H1 (cell line): ENCODE measurements at regions not wholly inside any gene's neighbourhood (a gene's known extent, or its start where the extent isn't known, plus 50 kb on each side); places are given as distances from the start of the nearest gene placed in this dataset.

Experiments
- CTCF ChIA-PET: fragments of 300-600 bp; sonication (Branson Sonifier 250); formaldehyde crosslinking; loops from one replicate; lab custom pipeline; 2021; ENCODE audit not compliant: partially characterized antibody; lab: Charles Lee
- POLR2A ChIA-PET: fragments of 300-600 bp; sonication (Branson Sonifier 250); formaldehyde crosslinking; loops from one replicate; lab custom pipeline; 2021; ENCODE audit warnings: inconsistent platforms; ENCODE audit not compliant: partially characterized antibody; lab: Charles Lee
- DNase-seq, 2 experiments: peaks; one replicate each; pipeline versions ENCODE4 v3.0.0 to v3.0.0-alpha.2; 2010 to 2022; ENCODE audit warnings: low spot score in 2 of 2, low read depth in 1 of 2, mixed read lengths in 1 of 2
- FAIRE-seq: peaks from 2 replicates; lab custom pipeline; 2011; peaks lifted over from hg19 to GRCh38; lab: Jason Lieb, UNC
- H2AFZ ChIP-seq: 2 replicates; pipeline ENCODE4 v1.8.1; 2012; ENCODE audit warnings: low read length, inconsistent platforms
- H2AK5ac ChIP-seq: 2 replicates; pipeline ENCODE4 v1.6.1; 2013; ENCODE audit warnings: low read depth, low read length
- H2BK120ac ChIP-seq: replicated peaks from 2 replicates; pipeline ENCODE3; 2013; ENCODE audit warnings: low read depth, low read length, inconsistent platforms
- H2BK12ac ChIP-seq: 2 replicates; pipeline ENCODE4 v1.6.1; 2013; ENCODE audit warnings: low read depth, low read length
- H2BK15ac ChIP-seq: 2 replicates; pipeline ENCODE4 v1.6.1; 2013; ENCODE audit warnings: low read length
- H2BK20ac ChIP-seq: 2 replicates; pipeline ENCODE4 v1.6.1; 2013; ENCODE audit warnings: low read length
- H2BK5ac ChIP-seq: 2 replicates; pipeline ENCODE4 v1.6.1; 2013; ENCODE audit warnings: low read depth, low read length
- H3K14ac ChIP-seq: 2 replicates; pipeline ENCODE4 v1.6.1; 2013; ENCODE audit warnings: inconsistent platforms; ENCODE audit not compliant: insufficient read length
- H3K18ac ChIP-seq: 2 replicates; pipeline ENCODE4 v1.6.1; 2013; ENCODE audit warnings: low read length; ENCODE audit errors: extremely low read depth
- H3K23ac ChIP-seq: 2 replicates; pipeline ENCODE4 v1.6.1; 2013; ENCODE audit warnings: inconsistent platforms; ENCODE audit not compliant: insufficient read length
- H3K23me2 ChIP-seq: 2 replicates; pipeline ENCODE4 v1.6.1; 2013; ENCODE audit warnings: low read depth, low read length
- H3K27ac ChIP-seq: 2 replicates; pipeline ENCODE4 v1.6.1; 2011; ENCODE audit warnings: low read depth, low read length, inconsistent platforms
- H3K27me3 ChIP-seq, 4 experiments: replicated peaks in 1 of 4; 1 replicate in 1 of 4; 2 replicates in 3 of 4; pipeline versions ENCODE4 v1.6.1 to v1.8.1; 2011 to 2013; ENCODE audit warnings: low read length in 3 of 4, mild to moderate bottlenecking in 3 of 4, inconsistent platforms in 2 of 4, mixed read lengths in 2 of 4, moderate library complexity in 1 of 4; ENCODE audit not compliant: control insufficient read depth in 3 of 4, insufficient read depth in 3 of 4; ENCODE audit errors: extremely low read depth in 1 of 4
- H3K36me3 ChIP-seq, 4 experiments: 2 replicates each; pipeline versions ENCODE4 v1.6.1 to v1.8.1; 2011 to 2013; ENCODE audit warnings: mild to moderate bottlenecking in 4 of 4, low read length in 3 of 4, moderate library complexity in 2 of 4, control low read depth in 1 of 4, inconsistent platforms in 1 of 4; ENCODE audit not compliant: insufficient read depth in 4 of 4, control insufficient read depth in 2 of 4
- H3K4ac ChIP-seq: replicated peaks from 2 replicates; pipeline ENCODE3; 2013; ENCODE audit warnings: low read length, low read depth, mixed read lengths, inconsistent platforms; ENCODE audit not compliant: insufficient read length
- H3K4me1 ChIP-seq, 4 experiments: replicated peaks in 1 of 4; 1 replicate in 1 of 4; 2 replicates in 3 of 4; pipeline versions ENCODE4 v1.6.1 to v1.8.1; 2011 to 2013; ENCODE audit warnings: low read length in 3 of 4, inconsistent platforms in 2 of 4, mixed read lengths in 1 of 4; ENCODE audit not compliant: insufficient read depth in 4 of 4, control insufficient read depth in 3 of 4
- H3K4me2 ChIP-seq, 2 experiments: 2 replicates each; pipeline versions ENCODE4 v1.6.1 to v1.8.1; 2011 to 2013; ENCODE audit warnings: low read depth in 2 of 2, low read length in 2 of 2, control low read depth in 1 of 2, inconsistent platforms in 1 of 2, mild to moderate bottlenecking in 1 of 2; ENCODE audit not compliant: insufficient read depth in 1 of 2
- H3K4me3 ChIP-seq, 4 experiments: fragments of 200-600, 300-600 bp in 1 of 4; sonication (generic), shearing (Covaris generic), sonication (Bioruptor Twin) in 1 of 4; 2 replicates each; pipeline versions ENCODE4 v1.5.1 to v1.8.1; 2011 to 2016; ENCODE audit warnings: low read length in 4 of 4, low read depth in 3 of 4, control low read depth in 2 of 4, inconsistent platforms in 2 of 4, mild to moderate bottlenecking in 2 of 4, mixed read lengths in 1 of 4, moderate library complexity in 1 of 4; ENCODE audit not compliant: insufficient read depth in 2 of 4; ENCODE audit errors: extremely low read depth in 1 of 4
- H3K56ac ChIP-seq: replicated peaks from 2 replicates; pipeline ENCODE3; 2013; ENCODE audit warnings: low read depth, mild to moderate bottlenecking, mixed read lengths, low read length, inconsistent platforms; ENCODE audit not compliant: insufficient read length
- H3K79me1 ChIP-seq: 2 replicates; pipeline ENCODE4 v1.6.1; 2013; ENCODE audit warnings: low read depth, low read length, control low read depth
- H3K79me2 ChIP-seq, 2 experiments: 2 replicates each; pipeline versions ENCODE4 v1.6.1 to v1.8.1; 2012 to 2013; ENCODE audit warnings: low read length in 2 of 2, mild to moderate bottlenecking in 2 of 2, inconsistent platforms in 1 of 2; ENCODE audit not compliant: insufficient read depth in 2 of 2, control insufficient read depth in 1 of 2
- H3K9ac ChIP-seq, 4 experiments: replicated peaks in 1 of 4; 1 replicate in 1 of 4; 2 replicates in 3 of 4; pipeline versions ENCODE4 v1.6.1 to v1.8.1; 2011 to 2013; ENCODE audit warnings: low read depth in 3 of 4, low read length in 3 of 4, control low read depth in 2 of 4, mild to moderate bottlenecking in 2 of 4, moderate library complexity in 2 of 4, inconsistent platforms in 1 of 4; ENCODE audit errors: extremely low read depth in 1 of 4
- H3K9me3 ChIP-seq, 2 experiments: 2 replicates each; pipeline versions ENCODE4 v1.6.1 to v1.8.1; 2012 to 2013; ENCODE audit warnings: mild to moderate bottlenecking in 2 of 2, moderate library complexity in 2 of 2, control low read depth in 1 of 2, inconsistent platforms in 1 of 2, low read depth in 1 of 2, low read length in 1 of 2, mixed read lengths in 1 of 2; ENCODE audit not compliant: insufficient read depth in 2 of 2
- H4K20me1 ChIP-seq, 2 experiments: replicated peaks in 1 of 2; 2 replicates each; pipeline versions ENCODE3 to v1.8.1; 2011 to 2013; ENCODE audit warnings: inconsistent platforms in 2 of 2, low read length in 2 of 2, mild to moderate bottlenecking in 1 of 2; ENCODE audit not compliant: insufficient read depth in 2 of 2, control insufficient read depth in 1 of 2
- H4K5ac ChIP-seq: 2 replicates; pipeline ENCODE4 v1.6.1; 2013; ENCODE audit warnings: low read length, low read depth, mixed read lengths, inconsistent platforms; ENCODE audit not compliant: insufficient read length
- H4K8ac ChIP-seq: 2 replicates; pipeline ENCODE4 v1.8.0; 2013; ENCODE audit warnings: mild to moderate bottlenecking, moderate library complexity, low read length, inconsistent platforms; ENCODE audit not compliant: insufficient read depth; ENCODE audit errors: extremely low read depth
- H4K91ac ChIP-seq: replicated peaks from 2 replicates; pipeline ENCODE3; 2013; ENCODE audit warnings: low read length, mixed read lengths, inconsistent platforms; ENCODE audit not compliant: insufficient read length
- BACH1 ChIP-seq: IDR thresholded peaks from 2 replicates; pipeline ENCODE4 v1.6.1; 2012; ENCODE audit warnings: low read length, improper control_type of control experiment
- POU5F1 ChIP-seq: IDR thresholded peaks from 2 replicates; pipeline ENCODE4 v1.6.1; 2011; ENCODE audit warnings: low read depth, mild to moderate bottlenecking, low read length, moderate library complexity
- TBP ChIP-seq: IDR thresholded peaks from 2 replicates; pipeline ENCODE4 v1.6.1; 2011; ENCODE audit warnings: low read depth, low read length, improper control_type of control experiment
- WGBS, 2 experiments: shearing (Covaris generic) in 1 of 2; methylation state at CpG; one replicate each; pipeline versions ENCODE4 v1.1.6 to v1.1.7; 2013 to 2015; ENCODE audit warnings: low lambda C conversion rate in 2 of 2, mixed read lengths in 2 of 2, inconsistent platforms in 1 of 2, low coverage in 1 of 2, missing lambda C conversion rate in 1 of 2; ENCODE audit not compliant: insufficient replicate concordance in 2 of 2, insufficient coverage in 1 of 2, insufficient read length in 1 of 2; ENCODE audit errors: extremely low coverage in 1 of 2, missing lambda C conversion rate in 1 of 2; 5-methylcytosine and 5-hydroxymethylcytosine counted together
- TF ChIP-seq, protein P1 (sequence below), 3 experiments: IDR thresholded peaks; 1 replicate in 2 of 3; 2 replicates in 1 of 3; pipeline versions ENCODE4 v1.5.1 to v1.6.1; 2011; ENCODE audit warnings: low read length in 3 of 3, mild to moderate bottlenecking in 3 of 3, inconsistent platforms in 2 of 3, low read depth in 1 of 3, moderate library complexity in 1 of 3; ENCODE audit not compliant: insufficient read depth in 1 of 3; ENCODE audit errors: control extremely low read depth in 1 of 3

DNA sequence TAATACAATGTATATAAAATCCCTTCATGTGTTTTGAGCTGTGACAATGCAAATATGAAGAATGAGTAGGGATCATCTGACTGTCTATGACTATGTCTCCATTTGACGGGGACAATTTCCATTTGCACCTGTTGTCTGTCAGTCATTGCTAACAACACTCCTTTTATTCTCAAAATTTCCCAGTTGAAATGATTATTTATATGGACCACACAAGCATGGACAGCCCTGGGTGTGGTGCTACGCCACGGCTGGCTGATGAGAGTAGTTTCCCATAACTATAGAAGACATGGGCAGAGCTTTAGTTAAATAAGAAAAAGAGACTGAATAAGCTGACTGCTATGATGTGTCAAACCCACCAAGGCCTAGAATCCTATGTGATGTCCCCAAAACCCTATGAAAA is 135.8 kb downstream of the MAP3K21 start:
- DNase-seq: no peak
- no peak overlapping the region for H3K14ac ChIP-seq
- H3K18ac ChIP-seq: no peak overlapping the region
- H3K27me3 ChIP-seq: no peaks in the 10 kb centered on the region
- no peak overlapping the region for H2AK5ac ChIP-seq
- H3K9ac ChIP-seq: no peak overlapping the region
- no peak overlapping the region for H2BK120ac ChIP-seq
- no peak overlapping the region for H3K56ac ChIP-seq
- no peak overlapping the region for H3K4ac ChIP-seq
- H3K23ac ChIP-seq: no peak overlapping the region
- no peaks in the 10 kb centered on the region for H3K79me2 ChIP-seq
- H3K23me2 ChIP-seq: no peaks in the 10 kb centered on the region; the same call in 1 of the 2 replicates
- no peak overlapping the region for H3K4me2 ChIP-seq
- H3K4me3 ChIP-seq: no peak overlapping the region
- no peak overlapping the region for H4K8ac ChIP-seq
- peaks cover 0 to 8% (median 3%) of the 10 kb centered on the region in 4 experiments; a peak in 4 of 7 replicates for H3K4me1 ChIP-seq
- no peak overlapping the region for H4K5ac ChIP-seq
- 86% methylated on average over 3 of the region's 3 CpGs; no CpG with 5 or more reads in 1 of the 2 experiments for WGBS, 2 experiments
- H3K27ac ChIP-seq: no peak overlapping the region
- no peak for FAIRE-seq
- no peaks in the 10 kb centered on the region for H3K79me1 ChIP-seq
- peaks cover 0 to 10% (median 0%) of the 10 kb centered on the region in 4 experiments; a peak in 3 of 8 replicates for H3K36me3 ChIP-seq
- CTCF ChIA-PET: interaction anchor here (0.6 to 1.6 kb wide), 2 partner anchors 22 to 51 kb away, joined by 3 to 6 read pairs; no protein-coding TSS in a partner anchor
- no peak overlapping the region for H4K91ac ChIP-seq
- no peak overlapping the region for H2AFZ ChIP-seq
- peaks cover 26 to 29% of the 10 kb centered on the region in 2 experiments for H3K9me3 ChIP-seq
- no peak overlapping the region for H2BK20ac ChIP-seq
- no peaks in the 10 kb centered on the region for H4K20me1 ChIP-seq
- POLR2A ChIA-PET: no interaction called here
- H2BK5ac ChIP-seq: no peak overlapping the region
- H2BK15ac ChIP-seq: no peak overlapping the region
- H2BK12ac ChIP-seq: no peak overlapping the region
- TF ChIP-seq POU5F1 (no peak), TBP (no peak), BACH1 (no peak)
- TF ChIP-seq, protein P1, sequence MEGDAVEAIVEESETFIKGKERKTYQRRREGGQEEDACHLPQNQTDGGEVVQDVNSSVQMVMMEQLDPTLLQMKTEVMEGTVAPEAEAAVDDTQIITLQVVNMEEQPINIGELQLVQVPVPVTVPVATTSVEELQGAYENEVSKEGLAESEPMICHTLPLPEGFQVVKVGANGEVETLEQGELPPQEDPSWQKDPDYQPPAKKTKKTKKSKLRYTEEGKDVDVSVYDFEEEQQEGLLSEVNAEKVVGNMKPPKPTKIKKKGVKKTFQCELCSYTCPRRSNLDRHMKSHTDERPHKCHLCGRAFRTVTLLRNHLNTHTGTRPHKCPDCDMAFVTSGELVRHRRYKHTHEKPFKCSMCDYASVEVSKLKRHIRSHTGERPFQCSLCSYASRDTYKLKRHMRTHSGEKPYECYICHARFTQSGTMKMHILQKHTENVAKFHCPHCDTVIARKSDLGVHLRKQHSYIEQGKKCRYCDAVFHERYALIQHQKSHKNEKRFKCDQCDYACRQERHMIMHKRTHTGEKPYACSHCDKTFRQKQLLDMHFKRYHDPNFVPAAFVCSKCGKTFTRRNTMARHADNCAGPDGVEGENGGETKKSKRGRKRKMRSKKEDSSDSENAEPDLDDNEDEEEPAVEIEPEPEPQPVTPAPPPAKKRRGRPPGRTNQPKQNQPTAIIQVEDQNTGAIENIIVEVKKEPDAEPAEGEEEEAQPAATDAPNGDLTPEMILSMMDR (IDR thresholded peaks at IDR 0.05; ENCODE audit: control extremely low read depth in 1 of 3, insufficient read depth in 1 of 3, low read depth in 1 of 3, low read length in 3 of 3): no peak
